ENCODE measurements at regions not wholly inside any gene's neighbourhood (a gene's known extent, or its start where the extent isn't known, plus 50 kb on each side); places are given as distances from the start of the nearest gene placed in this dataset.

DNA sequence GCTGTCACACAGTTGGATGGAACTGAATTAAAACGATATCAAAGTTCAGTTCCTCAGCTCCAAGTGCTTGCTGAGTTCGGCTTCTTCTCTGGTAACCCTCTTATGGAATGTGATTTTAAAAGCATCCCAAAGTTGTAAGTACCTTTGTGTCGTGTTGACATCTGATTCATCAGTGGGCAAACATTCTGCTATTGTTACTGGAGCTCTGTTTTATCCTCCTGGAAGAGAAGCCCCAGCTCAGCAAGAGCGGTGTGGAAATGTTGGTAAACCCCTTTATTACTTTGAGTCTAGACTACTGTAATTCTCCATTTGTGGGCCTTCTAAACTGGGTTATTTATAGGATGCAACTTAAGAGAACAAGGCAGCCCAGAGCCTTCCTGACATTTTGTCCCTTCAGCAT is 699.3 kb upstream of the WWC1 start:
- no peaks in the 10 kb centered on the region for H3K36me3 ChIP-seq (ENCODE audit: control insufficient read depth in 2 of 2, insufficient read depth in 2 of 2, low read length in 1 of 2)
- H3K27ac ChIP-seq (ENCODE audit: control insufficient read depth, insufficient read depth), result no peak overlapping the region
- H3K9me3 ChIP-seq (replicated peaks; ENCODE audit: control insufficient read depth, insufficient read depth, low read length), result no peaks in the 10 kb centered on the region
- ChIA-PET CTCF (interaction anchor here (1.5 kb wide), 1 partner anchor 13 kb away, joined by 3 read pairs; no protein-coding TSS in a partner anchor), RAD21 (ENCODE audit: unreplicated experiment) (no interaction called here), SMC1A (ENCODE audit: uncharacterized antibody, unreplicated experiment) (no interaction called here), POLR2A (no interaction called here)
- H3K79me2 ChIP-seq (ENCODE audit: control insufficient read depth, insufficient read depth, low read length), result no peaks in the 10 kb centered on the region
- no peak for DNase-seq (ENCODE audit: low read depth, low spot score)
- intact Hi-C loops (cut with micrococcal nuclease; ENCODE audit: unreplicated experiment), result no loop called here
- in situ Hi-C loops (cut with MboI), result no loop called here
- no peak for ATAC-seq
- no peaks in the 10 kb centered on the region for H3K27me3 ChIP-seq (replicated peaks in 1 of 2; ENCODE audit: control insufficient read depth in 2 of 2, insufficient read depth in 2 of 2, low read length in 1 of 2)
- H3K4me1 ChIP-seq (ENCODE audit: control insufficient read depth, insufficient read depth, low read length), result no peaks in the 10 kb centered on the region
- H4K20me1 ChIP-seq (ENCODE audit: control insufficient read depth, insufficient read depth), result no peaks in the 10 kb centered on the region
- BruUV-seq (replicated peaks), result no TSS peak
- no peak for FAIRE-seq
- no peak overlapping the region for H3K9ac ChIP-seq (ENCODE audit: control insufficient read depth, insufficient read depth, low read length)
- H3K4me3 ChIP-seq, result no peak overlapping the region
- 35% methylated on average over 4 of the region's 4 CpGs for WGBS (ENCODE audit: insufficient coverage, insufficient replicate concordance, low lambda C conversion rate, missing lambda C conversion rate)
- no peak overlapping the region for H3K4me2 ChIP-seq (ENCODE audit: control insufficient read depth, insufficient read depth)
- TF ChIP-seq NFXL1 (IDR thresholded peaks at IDR 0.05; ENCODE audit: borderline replicate concordance), result no peak
- no peak for TF ChIP-seq GATAD2B (conservative IDR thresholded peaks at IDR 0.05; ENCODE audit: low read depth)
- no peak for TF ChIP-seq TARDBP (IDR thresholded peaks at IDR 0.05; ENCODE audit: borderline replicate concordance)
- TF ChIP-seq EED (IDR thresholded peaks at IDR 0.05; ENCODE audit: low read depth), result no peak
- TF ChIP-seq ZBED1 (IDR thresholded peaks at IDR 0.05; ENCODE audit: borderline replicate concordance), result no peak
- no peak for TF ChIP-seq CHD4 (IDR thresholded peaks at IDR 0.05)
- TF ChIP-seq LARP7 (IDR thresholded peaks at IDR 0.05), result no peak
- TF ChIP-seq, protein P1, sequence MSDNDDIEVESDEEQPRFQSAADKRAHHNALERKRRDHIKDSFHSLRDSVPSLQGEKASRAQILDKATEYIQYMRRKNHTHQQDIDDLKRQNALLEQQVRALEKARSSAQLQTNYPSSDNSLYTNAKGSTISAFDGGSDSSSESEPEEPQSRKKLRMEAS (IDR thresholded peaks at IDR 0.05; ENCODE audit: low read depth, low read length), result no peak
- no peak for TF ChIP-seq IKZF1 (conservative IDR thresholded peaks at IDR 0.05)
- TF ChIP-seq PML (IDR thresholded peaks at IDR 0.05; ENCODE audit: low read length), result no peak
- TF ChIP-seq CHD1 (IDR thresholded peaks at IDR 0.05; ENCODE audit: low read depth, low read length), result no peak
- no peak overlapping the region for H2AFZ ChIP-seq (ENCODE audit: control insufficient read depth, low read depth, low read length)

Measured in GM12878 (cell line).